Caco-2 (cell line): ENCODE measurements at regions not wholly inside any gene's neighbourhood (a gene's known extent, or its start where the extent isn't known, plus 50 kb on each side); places are given as distances from the start of the nearest gene placed in this dataset.
A peak's percentile ranks its signal among the peaks of the same experiment; 100 is the strongest.

Experiments
- BruUV-seq: library from RNA; stranded (reverse); fragments of 400-500 nt; replicated peaks from 2 replicates; lab custom pipeline; 2021; lab: Mats Ljungman, UMichigan
- CTCF ChIA-PET: fragments of 300-600 bp; sonication (Branson Sonifier 250); formaldehyde crosslinking; loops from one replicate; lab custom pipeline; 2022; ENCODE audit warnings: antibody characterized with exemption; lab: Charles Lee
- POLR2A ChIA-PET: fragments of 300-600 bp; sonication (Branson Sonifier 250); formaldehyde crosslinking; loops from one replicate; lab custom pipeline; 2022; ENCODE audit warnings: antibody characterized with exemption; lab: Charles Lee
- DNase-seq, 2 experiments: peaks; one replicate each; pipeline versions ENCODE4 v3.0.0 to v3.0.0-alpha.2; 2020 to 2022
- H3K27me3 ChIP-seq: replicated peaks from 2 replicates; pipeline ENCODE4 v1.6.0; 2011; ENCODE audit warnings: low read length; ENCODE audit not compliant: control insufficient read depth, insufficient read depth
- H3K36me3 ChIP-seq: 2 replicates; pipeline ENCODE4 v1.5.1; 2011; ENCODE audit warnings: low read length; ENCODE audit not compliant: control insufficient read depth, insufficient read depth
- H3K4me1 ChIP-seq: fragments of 250-450 bp; sonication (Bioruptor Pico); 2 replicates; pipeline ENCODE4 v1.5.1; 2020; ENCODE audit warnings: mild to moderate bottlenecking
- H3K4me3 ChIP-seq: 2 replicates; pipeline ENCODE4 v1.5.1; 2011; ENCODE audit warnings: low read depth, mild to moderate bottlenecking, control low read depth, low read length
- H3K9me3 ChIP-seq: fragments of 250-450 bp; sonication (Bioruptor Pico); 2 replicates; pipeline ENCODE4 v1.5.1; 2020; ENCODE audit warnings: mild to moderate bottlenecking, moderate library complexity
- H3K27ac Mint-ChIP-seq: one replicate; pipeline ENCODE4 v1.8.0; 2022; ENCODE audit warnings: mixed read lengths; ENCODE audit not compliant: unreplicated experiment
- H3K27me3 Mint-ChIP-seq: one replicate; pipeline ENCODE4 v1.8.0; 2022; ENCODE audit warnings: mixed read lengths; ENCODE audit not compliant: insufficient read depth, unreplicated experiment
- H3K36me3 Mint-ChIP-seq: one replicate; pipeline ENCODE4 v1.8.0; 2022; ENCODE audit warnings: mild to moderate bottlenecking, mixed read lengths; ENCODE audit not compliant: insufficient read depth, unreplicated experiment
- H3K4me1 Mint-ChIP-seq: one replicate; pipeline ENCODE4 v1.8.0; 2022; ENCODE audit warnings: low read depth, mixed read lengths; ENCODE audit not compliant: unreplicated experiment
- H3K4me3 Mint-ChIP-seq: one replicate; pipeline ENCODE4 v1.8.0; 2022; ENCODE audit warnings: mild to moderate bottlenecking, moderate library complexity, mixed read lengths; ENCODE audit not compliant: unreplicated experiment
- H3K9me3 Mint-ChIP-seq: one replicate; pipeline ENCODE4 v1.8.0; 2022; ENCODE audit warnings: mixed read lengths; ENCODE audit not compliant: unreplicated experiment
- CTCF ChIP-seq, 2 experiments: fragments of 200-600 bp in 1 of 2; IDR thresholded peaks; 1 replicate in 1 of 2; 2 replicates in 1 of 2; pipeline versions ENCODE4 v1.5.1 to v1.8.0; 2011 to 2022; ENCODE audit warnings: antibody characterized with exemption in 1 of 2, control low read depth in 1 of 2, inconsistent platforms in 1 of 2, low read depth in 1 of 2, low read length in 1 of 2, mild to moderate bottlenecking in 1 of 2, moderate library complexity in 1 of 2; ENCODE audit not compliant: insufficient read depth in 1 of 2, severe bottlenecking in 1 of 2, unreplicated experiment in 1 of 2
- intact Hi-C: fragments of 100-400 bp; cut with micrococcal nuclease; formaldehyde crosslinking; loops from one replicate; pipeline ENCODE4 v1.10.0; 2022; ENCODE audit not compliant: unreplicated experiment

GRCh38 chr11:37110385-37110784, 512.3 kb upstream of the RAG2 start:
- intact Hi-C loops = no loop called here
- Histone ChIP-seq H3K36me3 (no peaks in the 10 kb centered on the region), H3K4me3 (no peak overlapping the region), H3K9me3 (no peaks in the 10 kb centered on the region), H3K4me1 (no peaks in the 10 kb centered on the region), H3K27me3 (no peaks in the 10 kb centered on the region)
- ChIA-PET POLR2A (no interaction called here), CTCF (no interaction called here)
- BruUV-seq = no TSS peak
- DNase-seq = peak in 1 of 2 experiments; percentile 2
- H3K27ac Mint-ChIP-seq = no peak overlapping the region
- H3K9me3 Mint-ChIP-seq = no peaks in the 10 kb centered on the region
- peaks cover 7% of the 10 kb centered on the region for H3K4me1 Mint-ChIP-seq
- H3K36me3 Mint-ChIP-seq = no peaks in the 10 kb centered on the region
- H3K27me3 Mint-ChIP-seq = no peaks in the 10 kb centered on the region
- no peak for TF ChIP-seq CTCF (IDR thresholded peaks at IDR 0.05; ENCODE audit: insufficient read depth in 1 of 2, low read depth in 1 of 2, low read length in 1 of 2, severe bottlenecking in 1 of 2, unreplicated experiment in 1 of 2)
- no peak overlapping the region for H3K4me3 Mint-ChIP-seq

- H3K27ac Mint-ChIP-seq = no peak overlapping the region
- H3K27me3 ChIP-seq = no peaks in the 10 kb centered on the region
- BruUV-seq = no TSS peak
- H3K4me3 Mint-ChIP-seq = no peak overlapping the region
- H3K9me3 ChIP-seq = no peaks in the 10 kb centered on the region
- POLR2A ChIA-PET = no interaction called here
- intact Hi-C loops = no loop called here
- DNase-seq = no peak
- H3K36me3 ChIP-seq = no peaks in the 10 kb centered on the region
- H3K4me1 Mint-ChIP-seq = peaks cover 7% of the 10 kb centered on the region
- CTCF ChIA-PET = no interaction called here
- H3K4me1 ChIP-seq = no peaks in the 10 kb centered on the region
- no peaks in the 10 kb centered on the region for H3K36me3 Mint-ChIP-seq
- no peaks in the 10 kb centered on the region for H3K27me3 Mint-ChIP-seq
- no peak for TF ChIP-seq CTCF (IDR thresholded peaks at IDR 0.05; ENCODE audit: insufficient read depth in 1 of 2, low read depth in 1 of 2, low read length in 1 of 2, severe bottlenecking in 1 of 2, unreplicated experiment in 1 of 2)
- H3K4me3 ChIP-seq = no peak overlapping the region
- no peaks in the 10 kb centered on the region for H3K9me3 Mint-ChIP-seq
Measured at GRCh38 chr11:37109286-37109585, 511.2 kb upstream of the RAG2 start.

GRCh38 chr11:37108436-37109285, 510.6 kb upstream of the RAG2 start:
- Mint-ChIP-seq H3K4me1 (peaks cover 7% of the 10 kb centered on the region), H3K4me3 (no peak overlapping the region), H3K27ac (no peak overlapping the region), H3K27me3 (peaks cover 2% of the 10 kb centered on the region), H3K9me3 (no peaks in the 10 kb centered on the region), H3K36me3 (no peaks in the 10 kb centered on the region)
- BruUV-seq = no TSS peak
- TF ChIP-seq CTCF (IDR thresholded peaks at IDR 0.05; ENCODE audit: insufficient read depth in 1 of 2, low read depth in 1 of 2, low read length in 1 of 2, severe bottlenecking in 1 of 2, unreplicated experiment in 1 of 2) = no peak
- intact Hi-C loops = no loop called here
- Histone ChIP-seq H3K4me3 (no peak overlapping the region), H3K36me3 (no peaks in the 10 kb centered on the region), H3K9me3 (no peaks in the 10 kb centered on the region), H3K27me3 (no peaks in the 10 kb centered on the region), H3K4me1 (no peaks in the 10 kb centered on the region)
- DNase-seq = no peak
- CTCF ChIA-PET = no interaction called here
- POLR2A ChIA-PET = no interaction called here
